Spleen (tissue), 7 donors: ENCODE measurements at regions not wholly inside any gene's neighbourhood (a gene's known extent, or its start where the extent isn't known, plus 50 kb on each side); places are given as distances from the start of the nearest gene placed in this dataset.

Source experiments
- POLR2A ChIP-seq, 3 donors: fragments of 450-650 bp; IDR thresholded peaks; one replicate each; pipeline ENCODE4 v1.5.1; 2017; ENCODE audit warnings: antibody characterized with exemption in 3 of 3, mild to moderate bottlenecking in 1 of 3
- POLR2AphosphoS5 ChIP-seq, 3 donors: sonication (generic); formaldehyde crosslinking; IDR thresholded peaks; one replicate each; pipeline ENCODE4 v1.5.1; 2017; ENCODE audit warnings: antibody characterized with exemption in 3 of 3
- TF ChIP-seq, protein P1 (sequence below), 11 experiments: fragments of 200-600 bp in 7 of 11; fragments of 450-650 bp in 4 of 11; sonication (generic) in 4 of 11; IDR thresholded peaks in 8 of 11; conservative IDR thresholded peaks in 3 of 11; 1 replicate in 7 of 11; 2 replicates in 4 of 11; pipeline versions ENCODE4 v1.4.0 to v1.8.0; 2016 to 2021; ENCODE audit warnings: antibody characterized with exemption in 11 of 11, inconsistent platforms in 4 of 11, mild to moderate bottlenecking in 1 of 11
- donor health status: DM: no; HTN: no; CAD: no; lungs with moderate emphysema.
- donor health status: DM: no; HTN: no; CAD: no.
- donor health status: DM: no; HTN: no; CAD: no.

GRCh38 chr14:38873941-38874612, 229.0 kb downstream of the SEC23A start:
- no peak for TF ChIP-seq POLR2A (IDR thresholded peaks at IDR 0.05)
- TF ChIP-seq, protein P1, sequence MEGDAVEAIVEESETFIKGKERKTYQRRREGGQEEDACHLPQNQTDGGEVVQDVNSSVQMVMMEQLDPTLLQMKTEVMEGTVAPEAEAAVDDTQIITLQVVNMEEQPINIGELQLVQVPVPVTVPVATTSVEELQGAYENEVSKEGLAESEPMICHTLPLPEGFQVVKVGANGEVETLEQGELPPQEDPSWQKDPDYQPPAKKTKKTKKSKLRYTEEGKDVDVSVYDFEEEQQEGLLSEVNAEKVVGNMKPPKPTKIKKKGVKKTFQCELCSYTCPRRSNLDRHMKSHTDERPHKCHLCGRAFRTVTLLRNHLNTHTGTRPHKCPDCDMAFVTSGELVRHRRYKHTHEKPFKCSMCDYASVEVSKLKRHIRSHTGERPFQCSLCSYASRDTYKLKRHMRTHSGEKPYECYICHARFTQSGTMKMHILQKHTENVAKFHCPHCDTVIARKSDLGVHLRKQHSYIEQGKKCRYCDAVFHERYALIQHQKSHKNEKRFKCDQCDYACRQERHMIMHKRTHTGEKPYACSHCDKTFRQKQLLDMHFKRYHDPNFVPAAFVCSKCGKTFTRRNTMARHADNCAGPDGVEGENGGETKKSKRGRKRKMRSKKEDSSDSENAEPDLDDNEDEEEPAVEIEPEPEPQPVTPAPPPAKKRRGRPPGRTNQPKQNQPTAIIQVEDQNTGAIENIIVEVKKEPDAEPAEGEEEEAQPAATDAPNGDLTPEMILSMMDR (IDR thresholded peaks at IDR 0.05 in 8 of 11, conservative IDR thresholded peaks at IDR 0.05 in 3 of 11) = no peak
- TF ChIP-seq POLR2AphosphoS5 (IDR thresholded peaks at IDR 0.05) = no peak
